ENCODE measurements at regions not wholly inside any gene's neighbourhood (a gene's known extent, or its start where the extent isn't known, plus 50 kb on each side); places are given as distances from the start of the nearest gene placed in this dataset.

DNA sequence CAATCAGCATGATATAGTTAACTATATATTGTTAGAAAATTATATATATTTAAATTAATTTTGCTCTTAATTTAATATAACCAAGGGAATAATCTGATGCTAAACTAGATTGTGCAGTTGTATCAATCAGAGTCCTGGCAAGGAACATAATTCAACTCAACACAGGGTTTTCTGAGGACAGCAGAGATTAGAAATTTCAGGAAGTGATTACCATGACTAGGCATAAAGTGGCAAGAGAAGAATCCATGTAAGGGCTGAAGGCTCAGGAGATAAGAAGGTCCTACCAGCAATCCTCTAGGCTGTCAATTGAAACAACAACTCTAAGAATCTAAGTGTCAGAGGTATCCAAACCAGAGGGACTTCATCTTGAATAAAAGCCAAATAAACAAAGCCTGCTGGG lies 807.8 kb downstream of the DSC3 start:
- no peak for DNase-seq
- H3K27ac Mint-ChIP-seq, result no peak overlapping the region
- H3K4me1 Mint-ChIP-seq, result no peaks in the 10 kb centered on the region
- ATAC-seq (ENCODE audit: low read depth in 2 of 2), result no peak
- Histone ChIP-seq H3K4me3 (ENCODE audit: low read depth, low read length) (no peak overlapping the region), H3K36me3 (ENCODE audit: control insufficient read depth, insufficient read depth, low read length) (no peaks in the 10 kb centered on the region), H3K9me3 (ENCODE audit: control insufficient read depth in 2 of 2, low read length in 2 of 2) (peaks cover 0 to 2% of the 10 kb centered on the region in 2 experiments), H3K27ac (ENCODE audit: insufficient read depth, low read length, poor library complexity, severe bottlenecking) (no peak overlapping the region), H3K27me3 (ENCODE audit: control insufficient read depth, insufficient read depth, low read length) (no peaks in the 10 kb centered on the region), H3K4me1 (ENCODE audit: control insufficient read depth, insufficient read depth, low read length, poor library complexity, severe bottlenecking) (no peaks in the 10 kb centered on the region)
- H3K4me3 Mint-ChIP-seq, result no peak overlapping the region
- H3K36me3 Mint-ChIP-seq, result no peaks in the 10 kb centered on the region
- H3K27me3 Mint-ChIP-seq, result no peaks in the 10 kb centered on the region
- H3K9me3 Mint-ChIP-seq, result peaks cover 0 to 23% (median 2%) of the 10 kb centered on the region in 7 donors

DNA sequence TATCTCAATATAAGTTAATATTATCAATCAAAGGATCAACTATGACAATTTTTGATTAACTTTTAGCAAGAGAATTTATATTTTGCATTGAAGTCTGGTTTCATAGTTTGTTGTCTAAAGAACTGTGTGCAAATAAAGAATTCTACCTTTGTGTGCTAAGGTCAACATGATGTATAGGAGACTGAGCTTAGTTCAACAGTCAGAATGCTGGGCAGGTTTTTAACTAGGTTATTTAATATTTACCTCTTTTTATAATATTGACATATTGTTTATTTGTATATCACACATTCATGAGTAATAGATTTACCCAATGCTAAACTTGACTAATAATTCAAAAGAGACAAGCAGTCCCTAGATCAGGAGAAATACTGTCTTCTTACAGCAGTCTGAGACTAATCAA lies 831.4 kb downstream of the DSC3 start:
- Histone ChIP-seq H3K9me3 (ENCODE audit: control insufficient read depth in 2 of 2, low read length in 2 of 2) (peaks cover 4 to 10% of the 10 kb centered on the region in 2 experiments), H3K4me3 (ENCODE audit: low read depth, low read length) (no peak overlapping the region), H3K36me3 (ENCODE audit: control insufficient read depth, insufficient read depth, low read length) (no peaks in the 10 kb centered on the region), H3K27me3 (ENCODE audit: control insufficient read depth, insufficient read depth, low read length) (no peaks in the 10 kb centered on the region), H3K4me1 (ENCODE audit: control insufficient read depth, insufficient read depth, low read length, poor library complexity, severe bottlenecking) (no peaks in the 10 kb centered on the region), H3K27ac (ENCODE audit: insufficient read depth, low read length, poor library complexity, severe bottlenecking) (no peak overlapping the region)
- Mint-ChIP-seq H3K4me3 (no peak overlapping the region), H3K4me1 (peaks cover 0 to 4% (median 0%) of the 10 kb centered on the region in 4 donors), H3K27me3 (no peaks in the 10 kb centered on the region), H3K36me3 (no peaks in the 10 kb centered on the region), H3K27ac (no peak overlapping the region), H3K9me3 (peaks cover 0 to 24% (median 7%) of the 10 kb centered on the region in 7 donors)
- DNase-seq (no peak), ATAC-seq (ENCODE audit: low read depth in 2 of 2) (no peak)

DNA sequence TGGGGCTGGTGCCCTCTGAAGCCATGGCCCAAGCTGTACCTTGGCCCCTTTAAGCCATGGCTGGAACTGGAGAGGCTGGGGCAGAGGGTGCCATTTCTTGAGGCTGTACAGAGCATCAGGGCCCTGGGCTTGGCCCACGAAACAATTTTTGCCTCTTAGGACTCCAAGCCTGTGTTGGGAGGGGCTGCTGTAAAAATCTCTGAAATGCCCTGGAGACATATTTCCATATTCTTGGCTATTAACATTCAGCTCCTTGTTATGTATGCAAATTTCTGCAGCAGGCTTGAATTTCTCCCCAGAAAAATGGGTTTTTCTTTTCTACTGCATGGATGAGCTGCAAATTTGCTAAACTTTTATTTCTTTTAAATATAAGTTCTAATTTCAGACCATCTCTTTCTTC lies 834.0 kb downstream of the DSC3 start:
- Histone ChIP-seq H3K27me3 (ENCODE audit: control insufficient read depth, insufficient read depth, low read length) (no peaks in the 10 kb centered on the region), H3K36me3 (ENCODE audit: control insufficient read depth, insufficient read depth, low read length) (no peaks in the 10 kb centered on the region), H3K4me1 (ENCODE audit: control insufficient read depth, insufficient read depth, low read length, poor library complexity, severe bottlenecking) (no peaks in the 10 kb centered on the region), H3K27ac (ENCODE audit: insufficient read depth, low read length, poor library complexity, severe bottlenecking) (no peak overlapping the region), H3K9me3 (ENCODE audit: control insufficient read depth in 2 of 2, low read length in 2 of 2) (peaks cover 0 to 20% of the 10 kb centered on the region in 2 experiments), H3K4me3 (ENCODE audit: low read depth, low read length) (no peak overlapping the region)
- Mint-ChIP-seq H3K27me3 (no peaks in the 10 kb centered on the region), H3K36me3 (no peaks in the 10 kb centered on the region), H3K27ac (no peak overlapping the region), H3K4me1 (peaks cover 0 to 4% (median 0%) of the 10 kb centered on the region in 4 donors), H3K9me3 (peaks cover 4 to 27% (median 8%) of the 10 kb centered on the region in 7 donors), H3K4me3 (no peak overlapping the region)
- ATAC-seq (ENCODE audit: low read depth in 2 of 2), result no peak
- no peak for DNase-seq

DNA sequence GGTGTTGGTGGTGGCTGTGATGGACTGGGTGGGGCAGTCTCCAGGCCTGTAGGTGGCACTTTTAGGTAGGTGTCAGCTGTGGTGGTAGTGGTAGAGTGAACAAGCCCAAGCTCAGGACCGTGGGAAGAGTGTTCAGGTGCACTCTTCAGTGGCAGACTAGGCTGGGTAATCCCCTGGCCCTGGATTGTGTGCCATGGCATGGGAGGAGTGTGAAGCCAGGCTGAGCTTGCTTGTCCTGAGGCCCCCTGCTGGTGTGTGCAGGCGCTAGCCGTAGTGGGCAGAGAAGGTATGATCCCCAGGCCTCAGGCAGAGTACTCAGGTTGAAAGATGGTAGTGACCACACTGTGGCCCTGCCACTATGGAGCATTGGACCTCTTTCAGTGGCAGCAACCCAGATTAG lies 850.3 kb downstream of the DSC3 start:
- peaks cover 3 to 11% of the 10 kb centered on the region in 2 experiments for H3K9me3 ChIP-seq (ENCODE audit: control insufficient read depth in 2 of 2, low read length in 2 of 2)
- no peaks in the 10 kb centered on the region for H3K27me3 ChIP-seq (ENCODE audit: control insufficient read depth, insufficient read depth, low read length)
- no peaks in the 10 kb centered on the region for H3K27me3 Mint-ChIP-seq
- no peaks in the 10 kb centered on the region for H3K4me1 ChIP-seq (ENCODE audit: control insufficient read depth, insufficient read depth, low read length, poor library complexity, severe bottlenecking)
- DNase-seq, result no peak
- no peak overlapping the region for H3K4me3 ChIP-seq (ENCODE audit: low read depth, low read length)
- ATAC-seq (ENCODE audit: low read depth in 2 of 2), result no peak
- H3K9me3 Mint-ChIP-seq, result peaks cover 0 to 48% (median 17%) of the 10 kb centered on the region in 7 donors
- no peaks in the 10 kb centered on the region for H3K4me1 Mint-ChIP-seq
- no peaks in the 10 kb centered on the region for H3K36me3 Mint-ChIP-seq
- no peak overlapping the region for H3K4me3 Mint-ChIP-seq
- no peak overlapping the region for H3K27ac ChIP-seq (ENCODE audit: insufficient read depth, low read length, poor library complexity, severe bottlenecking)
- no peaks in the 10 kb centered on the region for H3K36me3 ChIP-seq (ENCODE audit: control insufficient read depth, insufficient read depth, low read length)
- H3K27ac Mint-ChIP-seq, result no peak overlapping the region

DNA sequence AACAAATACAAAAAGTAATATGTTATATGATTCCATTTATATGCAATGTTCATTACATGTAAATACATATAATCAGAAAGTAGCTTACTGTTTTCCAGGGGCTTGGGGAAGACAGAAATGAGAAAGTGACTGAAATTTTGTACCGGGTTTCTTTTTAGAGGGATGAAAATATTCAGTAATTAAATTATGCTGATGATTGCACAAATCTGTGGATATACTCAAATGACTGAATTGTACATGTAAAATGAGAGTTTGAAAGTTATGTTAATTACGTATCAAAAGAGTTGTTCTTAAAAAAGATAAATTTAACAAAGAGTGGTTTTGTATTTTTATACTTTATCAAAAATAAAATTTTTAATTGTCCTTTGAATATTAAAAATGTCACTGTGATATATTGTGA lies 856.3 kb downstream of the DSC3 start:
- no peaks in the 10 kb centered on the region for H3K4me1 Mint-ChIP-seq
- H3K36me3 Mint-ChIP-seq, result no peaks in the 10 kb centered on the region
- DNase-seq (no peak), ATAC-seq (ENCODE audit: low read depth in 2 of 2) (no peak)
- Histone ChIP-seq H3K27ac (ENCODE audit: insufficient read depth, low read length, poor library complexity, severe bottlenecking) (no peak overlapping the region), H3K27me3 (ENCODE audit: control insufficient read depth, insufficient read depth, low read length) (no peaks in the 10 kb centered on the region), H3K4me1 (ENCODE audit: control insufficient read depth, insufficient read depth, low read length, poor library complexity, severe bottlenecking) (no peaks in the 10 kb centered on the region), H3K36me3 (ENCODE audit: control insufficient read depth, insufficient read depth, low read length) (no peaks in the 10 kb centered on the region), H3K4me3 (ENCODE audit: low read depth, low read length) (no peak overlapping the region), H3K9me3 (ENCODE audit: control insufficient read depth in 2 of 2, low read length in 2 of 2) (peaks cover 0 to 7% of the 10 kb centered on the region in 2 experiments)
- no peak overlapping the region for H3K4me3 Mint-ChIP-seq
- no peak overlapping the region for H3K27ac Mint-ChIP-seq
- no peaks in the 10 kb centered on the region for H3K27me3 Mint-ChIP-seq
- H3K9me3 Mint-ChIP-seq, result peaks cover 0 to 17% (median 3%) of the 10 kb centered on the region in 7 donors

DNA sequence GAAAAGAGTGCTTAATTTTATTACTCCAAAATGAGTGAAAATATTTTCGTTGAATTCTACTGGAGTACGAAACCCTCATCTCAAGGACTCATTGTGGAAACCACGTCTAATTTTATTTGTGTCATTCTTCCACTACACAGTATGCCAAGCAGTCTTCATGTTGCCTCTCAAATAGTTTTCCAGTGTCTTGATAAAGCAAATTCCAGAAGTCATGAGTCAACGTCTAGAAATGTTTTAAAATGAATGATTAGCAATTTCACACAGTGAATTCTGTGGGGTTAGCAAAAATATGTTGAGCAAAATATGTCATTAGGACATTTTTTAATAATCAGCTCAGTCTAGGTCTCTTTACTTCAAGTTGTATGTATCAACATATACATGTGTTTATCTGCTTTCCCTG lies 865.5 kb downstream of the DSC3 start:
- Histone ChIP-seq H3K36me3 (ENCODE audit: control insufficient read depth, insufficient read depth, low read length) (no peaks in the 10 kb centered on the region), H3K4me3 (ENCODE audit: low read depth, low read length) (no peak overlapping the region), H3K4me1 (ENCODE audit: control insufficient read depth, insufficient read depth, low read length, poor library complexity, severe bottlenecking) (no peaks in the 10 kb centered on the region), H3K27me3 (ENCODE audit: control insufficient read depth, insufficient read depth, low read length) (no peaks in the 10 kb centered on the region), H3K9me3 (ENCODE audit: control insufficient read depth in 2 of 2, low read length in 2 of 2) (peaks cover 0 to 10% of the 10 kb centered on the region in 2 experiments), H3K27ac (ENCODE audit: insufficient read depth, low read length, poor library complexity, severe bottlenecking) (no peak overlapping the region)
- peaks cover 0 to 16% (median 5%) of the 10 kb centered on the region in 7 donors for H3K9me3 Mint-ChIP-seq
- no peak overlapping the region for H3K27ac Mint-ChIP-seq
- no peaks in the 10 kb centered on the region for H3K4me1 Mint-ChIP-seq
- H3K36me3 Mint-ChIP-seq, result no peaks in the 10 kb centered on the region
- DNase-seq (no peak), ATAC-seq (ENCODE audit: low read depth in 2 of 2) (no peak)
- no peaks in the 10 kb centered on the region for H3K27me3 Mint-ChIP-seq
- H3K4me3 Mint-ChIP-seq, result no peak overlapping the region

DNA sequence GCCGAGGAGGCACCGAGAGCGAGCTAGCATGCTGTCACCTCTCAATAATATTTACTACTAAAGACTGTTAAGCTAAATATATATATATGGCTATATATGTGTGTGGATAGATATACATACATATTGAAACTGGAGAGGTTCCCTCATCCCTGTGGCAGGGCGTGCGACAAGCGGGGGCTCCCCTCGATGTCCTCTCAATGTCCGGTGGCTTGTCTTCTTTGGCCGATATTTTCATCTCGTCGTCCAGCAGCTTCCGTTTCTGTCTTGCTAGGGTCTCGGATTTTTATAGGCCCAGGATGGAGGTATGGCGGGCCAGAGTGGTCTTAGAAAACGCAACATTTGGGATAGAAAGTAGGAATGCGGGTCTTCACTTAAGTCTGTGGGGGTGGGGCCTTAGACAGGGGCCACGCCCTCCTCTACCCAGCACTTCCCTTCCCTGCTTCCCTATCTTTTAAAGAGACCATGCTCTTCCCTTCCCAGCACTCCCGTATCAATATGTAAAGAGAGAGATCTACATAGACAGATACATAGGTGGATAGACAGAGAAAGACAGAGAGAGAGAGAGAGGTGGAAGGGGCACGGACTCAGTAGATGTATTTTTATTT lies 866.8 kb downstream of the DSC3 start:
- no peaks in the 10 kb centered on the region for H3K4me1 ChIP-seq (ENCODE audit: control insufficient read depth, insufficient read depth, low read length, poor library complexity, severe bottlenecking)
- H3K27me3 ChIP-seq (ENCODE audit: control insufficient read depth, insufficient read depth, low read length), result no peaks in the 10 kb centered on the region
- no peaks in the 10 kb centered on the region for H3K36me3 ChIP-seq (ENCODE audit: control insufficient read depth, insufficient read depth, low read length)
- Mint-ChIP-seq H3K36me3 (no peaks in the 10 kb centered on the region), H3K4me1 (no peaks in the 10 kb centered on the region), H3K27ac (no peak overlapping the region), H3K4me3 (no peak overlapping the region), H3K27me3 (no peaks in the 10 kb centered on the region), H3K9me3 (peaks cover 0 to 16% (median 7%) of the 10 kb centered on the region in 7 donors)
- peaks cover 0 to 10% of the 10 kb centered on the region in 2 experiments for H3K9me3 ChIP-seq (ENCODE audit: control insufficient read depth in 2 of 2, low read length in 2 of 2)
- no peak for ATAC-seq (ENCODE audit: low read depth in 2 of 2)
- H3K27ac ChIP-seq (ENCODE audit: insufficient read depth, low read length, poor library complexity, severe bottlenecking), result no peak overlapping the region
- no peak overlapping the region for H3K4me3 ChIP-seq (ENCODE audit: low read depth, low read length)
- DNase-seq, result no peak

DNA sequence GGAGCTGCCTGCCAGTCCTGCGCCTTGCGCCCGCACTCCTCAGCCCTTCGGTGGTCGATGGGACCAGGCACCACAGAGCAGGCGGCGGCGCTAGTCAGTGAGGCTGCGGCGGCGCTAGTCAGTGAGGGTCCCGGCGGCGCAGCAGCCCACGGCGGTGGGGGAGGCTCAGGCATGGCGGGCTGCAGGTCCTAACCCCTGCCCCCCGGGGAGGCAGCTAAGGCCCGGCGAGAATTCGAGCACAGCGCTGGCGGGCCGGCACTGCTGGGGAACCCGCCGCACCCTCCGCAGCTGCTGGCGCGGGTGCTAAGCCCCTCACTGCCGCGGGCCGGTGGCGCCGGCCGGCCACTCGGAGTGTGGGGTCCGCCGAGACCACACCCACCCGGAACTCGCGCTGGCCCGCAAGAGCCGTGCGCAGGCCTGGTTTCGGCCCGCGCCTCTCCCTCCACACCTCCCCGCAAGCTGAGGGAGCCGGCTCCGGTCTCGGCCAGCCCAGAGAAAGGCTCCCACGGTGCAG lies 867.4 kb downstream of the DSC3 start:
- no peak for ATAC-seq (ENCODE audit: low read depth in 2 of 2)
- no peak overlapping the region for H3K4me3 ChIP-seq (ENCODE audit: low read depth, low read length)
- H3K27me3 ChIP-seq (ENCODE audit: control insufficient read depth, insufficient read depth, low read length), result no peaks in the 10 kb centered on the region
- no peaks in the 10 kb centered on the region for H3K4me1 ChIP-seq (ENCODE audit: control insufficient read depth, insufficient read depth, low read length, poor library complexity, severe bottlenecking)
- H3K27ac ChIP-seq (ENCODE audit: insufficient read depth, low read length, poor library complexity, severe bottlenecking), result no peak overlapping the region
- Mint-ChIP-seq H3K27ac (no peak overlapping the region), H3K4me3 (no peak overlapping the region), H3K27me3 (no peaks in the 10 kb centered on the region), H3K9me3 (peaks cover 0 to 16% (median 7%) of the 10 kb centered on the region in 7 donors), H3K4me1 (no peaks in the 10 kb centered on the region), H3K36me3 (no peaks in the 10 kb centered on the region)
- no peak for DNase-seq
- H3K36me3 ChIP-seq (ENCODE audit: control insufficient read depth, insufficient read depth, low read length), result no peaks in the 10 kb centered on the region
- peaks cover 0 to 10% of the 10 kb centered on the region in 2 experiments for H3K9me3 ChIP-seq (ENCODE audit: control insufficient read depth in 2 of 2, low read length in 2 of 2)

Measured in CD4-positive, CD25-positive, alpha-beta regulatory T cell (primary cell).